ENCODE measurements at regions not wholly inside any gene's neighbourhood (a gene's known extent, or its start where the extent isn't known, plus 50 kb on each side); places are given as distances from the start of the nearest gene placed in this dataset.

DNA sequence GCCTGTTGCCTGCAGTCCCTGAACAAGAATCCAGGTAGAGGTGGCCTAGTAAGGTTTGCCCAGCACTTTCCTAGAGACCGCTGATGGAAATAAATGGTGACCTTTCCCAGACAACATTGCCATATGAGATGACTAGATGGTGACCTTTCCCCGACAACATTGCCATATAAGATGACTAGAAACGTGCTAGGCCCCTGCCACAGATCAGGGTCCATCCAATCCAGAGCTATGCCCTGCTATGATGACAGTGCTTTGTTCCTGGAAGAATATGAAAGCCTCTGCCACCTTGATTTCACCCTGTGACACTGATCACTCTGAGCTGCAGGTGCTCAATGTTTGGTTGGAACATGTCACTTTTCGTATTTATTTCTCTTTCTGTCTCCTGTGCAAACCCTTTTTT lies 133.8 kb upstream of the SPTLC3 start:
- no peak overlapping the region for H3K9ac ChIP-seq (ENCODE audit: low read length)
- no peaks in the 10 kb centered on the region for H3K9me3 ChIP-seq (ENCODE audit: control insufficient read depth, low read length)
- peaks cover 8% of the 10 kb centered on the region for H3K27me3 ChIP-seq (replicated peaks; ENCODE audit: control insufficient read depth, insufficient read depth, low read length)
- H3K36me3 ChIP-seq (ENCODE audit: control insufficient read depth, insufficient read depth, low read length, severe bottlenecking), result no peaks in the 10 kb centered on the region
- H3K4me3 ChIP-seq (ENCODE audit: low read length), result no peak overlapping the region
- H3K4me1 ChIP-seq (ENCODE audit: control insufficient read depth, insufficient read depth, low read length), result peaks cover 4% of the 10 kb centered on the region
- no peak for DNase-seq (ENCODE audit: low read depth)

DNA sequence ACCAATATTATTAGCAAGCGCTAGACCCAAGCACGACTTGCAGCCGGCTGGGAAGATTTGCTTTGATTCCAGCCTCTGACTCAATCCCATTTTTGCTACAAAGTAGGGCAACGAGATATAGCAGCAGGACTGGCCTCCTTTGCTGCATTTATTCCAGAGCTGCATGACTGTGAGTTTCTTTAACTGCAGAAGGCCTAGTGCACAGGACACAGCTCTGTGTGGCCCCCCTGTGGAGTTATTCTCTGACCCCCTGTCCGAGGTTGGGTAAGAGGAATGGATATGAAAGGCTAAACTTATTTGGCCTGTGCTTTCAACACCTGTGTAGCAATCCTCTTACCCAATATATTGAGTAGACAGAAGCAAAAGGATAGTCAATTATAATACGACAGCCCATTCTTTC lies 133.3 kb upstream of the SPTLC3 start:
- Histone ChIP-seq H3K9ac (ENCODE audit: low read length) (no peak overlapping the region), H3K4me3 (ENCODE audit: low read length) (no peak overlapping the region), H3K9me3 (ENCODE audit: control insufficient read depth, low read length) (no peaks in the 10 kb centered on the region), H3K27me3 (replicated peaks; ENCODE audit: control insufficient read depth, insufficient read depth, low read length) (peaks cover 8% of the 10 kb centered on the region), H3K4me1 (ENCODE audit: control insufficient read depth, insufficient read depth, low read length) (peaks cover 4% of the 10 kb centered on the region), H3K36me3 (ENCODE audit: control insufficient read depth, insufficient read depth, low read length, severe bottlenecking) (no peaks in the 10 kb centered on the region)
- DNase-seq (ENCODE audit: low read depth), result no peak

DNA sequence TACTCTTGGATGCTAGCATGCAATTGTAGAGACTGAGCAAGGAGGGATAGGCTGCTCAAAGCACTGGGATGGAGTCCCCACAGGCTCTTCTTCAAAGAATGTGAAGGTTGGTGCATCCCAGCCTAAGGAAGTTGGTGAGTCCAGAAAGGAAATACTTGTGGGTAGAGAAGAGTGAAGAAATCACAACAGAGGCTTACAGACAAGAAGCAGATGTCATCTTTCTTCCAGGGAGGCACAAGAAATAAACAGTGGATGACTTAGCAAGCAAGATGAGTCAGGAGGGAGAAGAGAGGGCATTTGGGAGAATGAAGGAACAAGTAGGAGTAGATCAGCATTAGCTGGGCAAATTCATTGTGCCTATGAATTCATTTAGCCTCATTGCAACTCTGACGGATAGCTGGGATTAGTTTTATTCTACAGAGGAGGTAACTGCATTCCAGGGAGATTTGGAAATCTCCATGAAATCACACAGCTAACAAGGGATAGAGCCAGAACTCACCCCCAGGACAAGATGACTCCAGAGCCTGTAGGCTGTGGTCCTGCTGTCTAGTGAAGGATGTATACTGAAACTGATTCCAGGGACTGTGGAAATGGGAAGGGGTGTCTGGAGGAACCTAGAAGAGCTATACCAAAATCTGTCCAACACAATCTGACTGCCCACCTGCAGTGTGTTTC lies 125.8 kb upstream of the SPTLC3 start:
- H3K36me3 ChIP-seq (ENCODE audit: control insufficient read depth, insufficient read depth, low read length, severe bottlenecking), result no peaks in the 10 kb centered on the region
- DNase-seq (ENCODE audit: low read depth), result peak; percentile 5
- no peaks in the 10 kb centered on the region for H3K9me3 ChIP-seq (ENCODE audit: control insufficient read depth, low read length)
- H3K9ac ChIP-seq (ENCODE audit: low read length), result no peak overlapping the region
- H3K27me3 ChIP-seq (replicated peaks; ENCODE audit: control insufficient read depth, insufficient read depth, low read length), result peaks cover 13% of the 10 kb centered on the region
- H3K4me1 ChIP-seq (ENCODE audit: control insufficient read depth, insufficient read depth, low read length), result no peaks in the 10 kb centered on the region
- no peak overlapping the region for H3K4me3 ChIP-seq (ENCODE audit: low read length)

DNA sequence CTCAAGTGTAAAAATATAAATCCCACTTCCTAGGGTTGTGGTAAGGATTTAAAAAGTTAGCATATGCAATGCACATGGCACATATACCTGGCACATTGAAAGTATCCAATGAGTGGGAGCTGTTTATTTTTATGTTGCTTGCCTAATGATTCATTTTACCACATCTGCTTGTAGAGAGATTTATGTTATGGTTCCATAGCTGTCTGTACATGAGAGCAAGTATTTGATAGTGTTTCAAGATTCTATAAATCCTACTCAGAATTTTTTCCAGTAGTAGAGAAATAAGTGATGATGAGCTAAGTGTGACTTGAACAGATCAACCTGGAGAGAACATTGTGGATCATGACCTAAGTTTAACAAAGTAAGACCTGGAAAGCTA lies 125.3 kb upstream of the SPTLC3 start:
- no peak overlapping the region for H3K4me3 ChIP-seq (ENCODE audit: low read length)
- peaks cover 7% of the 10 kb centered on the region for H3K27me3 ChIP-seq (replicated peaks; ENCODE audit: control insufficient read depth, insufficient read depth, low read length)
- no peaks in the 10 kb centered on the region for H3K36me3 ChIP-seq (ENCODE audit: control insufficient read depth, insufficient read depth, low read length, severe bottlenecking)
- no peak overlapping the region for H3K9ac ChIP-seq (ENCODE audit: low read length)
- no peak for DNase-seq (ENCODE audit: low read depth)
- H3K9me3 ChIP-seq (ENCODE audit: control insufficient read depth, low read length), result no peaks in the 10 kb centered on the region
- H3K4me1 ChIP-seq (ENCODE audit: control insufficient read depth, insufficient read depth, low read length), result no peaks in the 10 kb centered on the region

DNA sequence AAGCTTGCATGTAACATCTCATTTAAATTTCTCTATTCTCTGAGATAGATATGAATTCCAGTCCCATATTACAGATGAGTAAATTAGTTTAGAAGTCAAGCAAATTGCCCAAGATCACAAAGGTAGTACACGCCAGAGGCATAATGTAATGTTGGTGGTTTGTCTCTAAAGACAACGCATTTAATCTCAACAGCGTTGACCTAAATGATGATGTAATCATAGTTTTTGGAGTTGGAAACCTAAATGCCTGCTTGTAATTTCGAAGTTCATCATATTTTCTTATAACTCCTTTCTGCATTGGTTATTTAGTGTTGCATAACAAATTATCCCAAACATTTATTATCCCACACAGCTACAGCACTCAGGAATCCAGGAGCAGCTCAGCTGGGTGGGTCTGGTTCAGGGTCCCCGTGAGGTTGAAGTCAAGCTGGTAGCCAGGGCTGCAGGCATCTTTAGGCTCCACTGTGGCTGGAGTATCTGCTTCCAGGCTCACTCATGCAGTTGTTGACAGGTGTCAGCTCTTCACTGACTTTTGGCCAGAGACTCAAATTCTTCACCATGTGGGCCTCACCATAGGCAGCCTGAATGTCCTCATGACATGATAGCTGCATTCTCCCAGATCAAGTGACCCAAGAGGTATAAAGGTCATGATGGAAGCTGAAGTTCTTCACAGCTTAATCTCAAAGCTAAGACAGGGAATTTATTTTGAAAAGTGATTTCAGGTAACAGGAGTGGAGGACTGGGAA lies 122.0 kb upstream of the SPTLC3 start:
- H3K9ac ChIP-seq (ENCODE audit: low read length), result no peak overlapping the region
- peaks cover 3% of the 10 kb centered on the region for H3K9me3 ChIP-seq (ENCODE audit: control insufficient read depth, low read length)
- no peak overlapping the region for H3K4me3 ChIP-seq (ENCODE audit: low read length)
- H3K27me3 ChIP-seq (replicated peaks; ENCODE audit: control insufficient read depth, insufficient read depth, low read length), result peaks cover 11% of the 10 kb centered on the region
- DNase-seq (ENCODE audit: low read depth), result no peak
- no peaks in the 10 kb centered on the region for H3K4me1 ChIP-seq (ENCODE audit: control insufficient read depth, insufficient read depth, low read length)
- H3K36me3 ChIP-seq (ENCODE audit: control insufficient read depth, insufficient read depth, low read length, severe bottlenecking), result no peaks in the 10 kb centered on the region

DNA sequence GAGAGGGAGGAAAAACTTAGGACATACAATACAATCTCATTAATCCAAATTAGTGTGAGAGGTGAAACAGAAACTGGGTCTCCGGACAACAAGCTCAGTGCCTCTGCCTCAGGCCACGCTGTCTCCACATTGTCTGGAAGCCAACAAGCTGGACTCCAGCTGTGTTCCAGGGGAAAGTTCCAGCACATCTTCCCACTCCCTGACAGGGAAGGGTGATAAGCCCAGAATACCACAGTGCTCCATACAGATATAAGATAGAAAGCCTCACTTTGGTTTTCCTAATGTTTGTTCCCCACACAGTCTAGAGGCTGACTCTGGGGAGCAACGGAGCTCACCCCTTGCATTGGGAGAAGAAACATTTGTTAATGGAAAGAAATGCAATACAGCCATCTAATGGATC lies 117.1 kb upstream of the SPTLC3 start:
- no peak for DNase-seq (ENCODE audit: low read depth)
- H3K9me3 ChIP-seq (ENCODE audit: control insufficient read depth, low read length), result peaks cover 3% of the 10 kb centered on the region
- no peaks in the 10 kb centered on the region for H3K36me3 ChIP-seq (ENCODE audit: control insufficient read depth, insufficient read depth, low read length, severe bottlenecking)

DNA sequence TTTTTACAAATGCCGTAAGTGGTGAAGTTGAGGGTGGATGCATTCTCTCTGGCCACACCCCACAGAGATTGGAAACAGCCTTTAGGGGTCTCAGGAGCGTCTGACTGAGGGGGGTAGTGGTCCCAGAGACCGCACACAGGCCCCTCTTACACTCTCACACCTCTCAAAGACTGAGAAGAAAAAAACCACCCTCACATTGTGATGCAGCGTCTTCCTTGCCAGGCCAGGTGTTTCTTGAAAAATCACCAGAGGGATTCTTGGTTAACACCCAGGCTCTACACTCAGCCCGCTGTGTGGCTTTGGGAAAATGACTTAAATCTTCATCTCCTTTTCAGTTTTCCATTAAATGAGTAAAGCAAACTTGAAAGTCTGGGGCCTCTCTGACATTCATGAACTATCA lies 115.8 kb upstream of the SPTLC3 start:
- no peak for DNase-seq (ENCODE audit: low read depth)
- Histone ChIP-seq H3K27me3 (replicated peaks; ENCODE audit: control insufficient read depth, insufficient read depth, low read length) (peaks cover 26% of the 10 kb centered on the region), H3K36me3 (ENCODE audit: control insufficient read depth, insufficient read depth, low read length, severe bottlenecking) (no peaks in the 10 kb centered on the region), H3K4me3 (ENCODE audit: low read length) (no peak overlapping the region), H3K4me1 (ENCODE audit: control insufficient read depth, insufficient read depth, low read length) (no peaks in the 10 kb centered on the region), H3K9me3 (ENCODE audit: control insufficient read depth, low read length) (peaks cover 3% of the 10 kb centered on the region), H3K9ac (ENCODE audit: low read length) (no peak overlapping the region)

More for the DNA sequence above, 117.1 kb upstream of the SPTLC3 start:
- no peak overlapping the region for H3K4me3 ChIP-seq (ENCODE audit: low read length)
- no peaks in the 10 kb centered on the region for H3K4me1 ChIP-seq (ENCODE audit: control insufficient read depth, insufficient read depth, low read length)
- H3K9ac ChIP-seq (ENCODE audit: low read length), result no peak overlapping the region
- H3K27me3 ChIP-seq (replicated peaks; ENCODE audit: control insufficient read depth, insufficient read depth, low read length), result peaks cover 26% of the 10 kb centered on the region

DNA sequence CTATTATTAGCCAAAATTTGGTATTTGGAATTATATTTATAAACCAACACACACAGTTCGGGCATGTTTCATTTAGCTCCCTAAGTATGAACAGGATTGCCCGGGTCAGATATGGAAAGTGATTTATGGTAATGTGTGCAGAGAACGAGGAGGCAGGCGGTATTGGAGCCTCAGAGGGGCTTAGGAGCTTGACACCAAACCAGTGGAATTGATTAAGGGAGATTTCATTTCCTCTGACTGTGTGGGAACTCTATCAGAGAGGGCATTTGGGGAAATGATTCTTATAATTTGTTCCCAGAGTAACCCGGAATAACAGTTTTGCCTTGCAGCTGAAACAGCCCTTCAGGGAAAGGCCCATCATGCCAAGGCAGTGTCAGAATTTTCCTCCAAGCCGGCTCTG lies 115.1 kb upstream of the SPTLC3 start:
- Histone ChIP-seq H3K4me3 (ENCODE audit: low read length) (no peak overlapping the region), H3K9ac (ENCODE audit: low read length) (no peak overlapping the region)
- DNase-seq (ENCODE audit: low read depth), result no peak

DNA sequence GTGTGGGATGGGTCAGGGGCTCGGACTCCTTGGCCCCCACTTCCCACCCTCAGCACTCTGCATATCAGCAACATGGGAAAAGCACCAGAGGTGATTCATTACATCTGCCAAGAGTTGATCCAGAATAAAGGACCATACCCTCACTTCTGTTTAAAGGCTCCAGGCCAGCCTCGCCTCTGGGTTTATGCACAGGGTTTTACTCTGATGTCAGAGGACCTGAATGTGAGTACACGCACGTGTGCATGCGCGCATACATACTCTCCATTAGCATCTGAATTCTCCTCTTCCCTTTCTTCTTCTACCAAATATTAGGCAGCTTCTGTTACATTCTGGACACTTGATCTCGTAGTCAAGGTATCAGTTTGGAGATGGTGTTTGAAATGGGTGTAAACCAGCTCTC lies 114.7 kb upstream of the SPTLC3 start:
- DNase-seq (ENCODE audit: low read depth), result no peak
- Histone ChIP-seq H3K4me3 (ENCODE audit: low read length) (no peak overlapping the region), H3K4me1 (ENCODE audit: control insufficient read depth, insufficient read depth, low read length) (no peaks in the 10 kb centered on the region), H3K9ac (ENCODE audit: low read length) (no peak overlapping the region), H3K36me3 (ENCODE audit: control insufficient read depth, insufficient read depth, low read length, severe bottlenecking) (no peaks in the 10 kb centered on the region), H3K9me3 (ENCODE audit: control insufficient read depth, low read length) (peaks cover 3% of the 10 kb centered on the region), H3K27me3 (replicated peaks; ENCODE audit: control insufficient read depth, insufficient read depth, low read length) (peaks cover 26% of the 10 kb centered on the region)

More for the DNA sequence above, 115.1 kb upstream of the SPTLC3 start:
- no peaks in the 10 kb centered on the region for H3K36me3 ChIP-seq (ENCODE audit: control insufficient read depth, insufficient read depth, low read length, severe bottlenecking)
- H3K9me3 ChIP-seq (ENCODE audit: control insufficient read depth, low read length), result peaks cover 3% of the 10 kb centered on the region
- H3K4me1 ChIP-seq (ENCODE audit: control insufficient read depth, insufficient read depth, low read length), result no peaks in the 10 kb centered on the region
- H3K27me3 ChIP-seq (replicated peaks; ENCODE audit: control insufficient read depth, insufficient read depth, low read length), result peaks cover 26% of the 10 kb centered on the region

DNA sequence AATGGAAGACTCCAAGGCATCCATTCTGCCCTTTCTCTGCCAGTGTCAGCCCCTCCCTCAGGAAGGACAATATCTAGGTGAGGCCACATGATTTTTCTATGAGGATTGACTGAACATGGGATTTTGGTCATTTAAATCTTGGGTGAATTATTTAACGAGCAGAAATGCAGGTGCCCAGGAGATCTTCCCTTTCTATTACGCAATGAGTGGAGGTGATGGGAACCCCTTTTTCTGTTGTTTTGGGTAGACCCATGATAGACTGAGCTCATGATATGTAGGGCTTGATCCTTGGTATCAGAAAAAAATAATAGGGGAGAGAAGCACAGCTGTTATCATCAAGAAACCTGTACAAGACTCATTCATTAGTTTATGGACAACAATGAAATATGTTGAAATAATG lies 112.6 kb upstream of the SPTLC3 start:
- Histone ChIP-seq H3K36me3 (ENCODE audit: control insufficient read depth, insufficient read depth, low read length, severe bottlenecking) (no peaks in the 10 kb centered on the region), H3K27me3 (replicated peaks; ENCODE audit: control insufficient read depth, insufficient read depth, low read length) (peaks cover 26% of the 10 kb centered on the region), H3K9ac (ENCODE audit: low read length) (no peak overlapping the region), H3K4me3 (ENCODE audit: low read length) (no peak overlapping the region), H3K9me3 (ENCODE audit: control insufficient read depth, low read length) (no peaks in the 10 kb centered on the region), H3K4me1 (ENCODE audit: control insufficient read depth, insufficient read depth, low read length) (no peaks in the 10 kb centered on the region)
- no peak for DNase-seq (ENCODE audit: low read depth)

DNA sequence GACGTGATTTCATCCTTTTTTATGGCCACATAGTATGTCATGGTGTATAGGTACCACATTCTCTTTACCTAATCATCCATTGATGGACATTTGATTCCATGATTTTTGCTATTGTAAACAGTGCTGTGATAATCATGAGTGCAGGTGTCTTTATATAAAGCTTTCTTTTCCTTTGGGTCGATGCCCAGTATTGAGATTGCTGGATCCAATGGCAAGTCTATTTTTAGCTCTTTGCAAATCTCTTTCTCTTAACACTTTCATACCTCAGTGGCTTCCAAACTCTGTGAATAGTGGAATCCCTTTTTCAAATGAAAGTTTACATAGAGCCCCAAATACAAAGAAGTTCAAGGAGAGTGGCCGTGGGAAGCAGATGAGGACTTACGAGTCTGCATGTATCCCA lies 105.8 kb upstream of the SPTLC3 start:
- no peaks in the 10 kb centered on the region for H3K4me1 ChIP-seq (ENCODE audit: control insufficient read depth, insufficient read depth, low read length)
- DNase-seq (ENCODE audit: low read depth), result no peak
- no peak overlapping the region for H3K9ac ChIP-seq (ENCODE audit: low read length)
- H3K9me3 ChIP-seq (ENCODE audit: control insufficient read depth, low read length), result no peaks in the 10 kb centered on the region
- no peak overlapping the region for H3K4me3 ChIP-seq (ENCODE audit: low read length)
- H3K36me3 ChIP-seq (ENCODE audit: control insufficient read depth, insufficient read depth, low read length, severe bottlenecking), result no peaks in the 10 kb centered on the region
- H3K27me3 ChIP-seq (replicated peaks; ENCODE audit: control insufficient read depth, insufficient read depth, low read length), result no peaks in the 10 kb centered on the region

Data from adipocyte (in vitro differentiated cells).